ENCODE measurements at regions not wholly inside any gene's neighbourhood (a gene's known extent, or its start where the extent isn't known, plus 50 kb on each side); places are given as distances from the start of the nearest gene placed in this dataset.
"Not testable (repeated sequence)": the region's sequence is repeated elsewhere in the genome, so short reads cannot be mapped to it uniquely, and the experiment has no call there.

- TF ChIP-seq CTCF (IDR thresholded peaks at IDR 0.05; ENCODE audit: low read depth, low read length): no peak
- no peak for DNase-seq
Measured at GRCh38 chr7:68840991-68841390, 757.3 kb upstream of the AUTS2 start.

DNA sequence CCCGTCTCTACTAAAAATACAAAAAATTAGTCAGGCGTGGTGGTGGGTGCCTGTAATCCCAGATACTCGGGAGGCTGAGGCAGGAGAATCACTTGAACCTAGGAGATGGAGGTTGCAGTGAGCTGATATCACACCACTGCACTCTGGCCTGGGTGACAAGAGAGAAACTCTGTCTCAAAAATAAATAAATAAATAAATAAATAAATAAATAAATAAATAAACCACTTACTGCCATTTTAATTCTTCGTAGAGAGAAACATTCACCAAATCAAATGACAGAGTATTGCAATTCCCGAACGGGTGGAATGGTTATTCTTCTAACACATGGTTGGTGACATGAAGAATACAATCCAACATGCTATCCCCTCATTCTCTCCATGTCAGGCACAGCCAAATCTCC, 754.3 kb upstream of the AUTS2 start:
- H3K4me3 ChIP-seq (ENCODE audit: low read depth, low read length); H3K27ac ChIP-seq: not testable (repeated sequence)

More at GRCh38 chr7:68840991-68841390, 757.3 kb upstream of the AUTS2 start:
- Histone ChIP-seq H3K36me3 (no peaks in the 10 kb centered on the region), H3K9me3 (ENCODE audit: severe bottlenecking) (peaks cover 3% of the 10 kb centered on the region), H3K27ac (no peak overlapping the region), H3K4me3 (ENCODE audit: low read depth, low read length) (no peak overlapping the region), H3K27me3 (ENCODE audit: insufficient read depth, low read depth, severe bottlenecking) (no peaks in the 10 kb centered on the region)

GRCh38 chr7:68846811-68847325, 751.4 kb upstream of the AUTS2 start:
- H3K9me3 ChIP-seq (ENCODE audit: severe bottlenecking): peaks cover 3% of the 10 kb centered on the region
- H3K27me3 ChIP-seq (ENCODE audit: insufficient read depth, low read depth, severe bottlenecking): no peaks in the 10 kb centered on the region
- no peak overlapping the region for H3K4me3 ChIP-seq (ENCODE audit: low read depth, low read length)
- no peak for DNase-seq
- H3K36me3 ChIP-seq: no peaks in the 10 kb centered on the region
- TF ChIP-seq CTCF (IDR thresholded peaks at IDR 0.05; ENCODE audit: low read depth, low read length): no peak
- no peak overlapping the region for H3K27ac ChIP-seq

More for the DNA sequence above, 754.3 kb upstream of the AUTS2 start:
- not testable (repeated sequence) for H3K27me3 ChIP-seq (ENCODE audit: insufficient read depth, low read depth, severe bottlenecking); H3K9me3 ChIP-seq (ENCODE audit: severe bottlenecking); DNase-seq; H3K36me3 ChIP-seq

GRCh38 chr7:68853254-68853653, 745.0 kb upstream of the AUTS2 start:
- Histone ChIP-seq H3K27ac (no peak overlapping the region), H3K9me3 (ENCODE audit: severe bottlenecking) (no peaks in the 10 kb centered on the region), H3K4me3 (ENCODE audit: low read depth, low read length) (no peak overlapping the region), H3K27me3 (ENCODE audit: insufficient read depth, low read depth, severe bottlenecking) (no peaks in the 10 kb centered on the region), H3K36me3 (no peaks in the 10 kb centered on the region)
- no peak for TF ChIP-seq CTCF (IDR thresholded peaks at IDR 0.05; ENCODE audit: low read depth, low read length)
- no peak for DNase-seq

DNA sequence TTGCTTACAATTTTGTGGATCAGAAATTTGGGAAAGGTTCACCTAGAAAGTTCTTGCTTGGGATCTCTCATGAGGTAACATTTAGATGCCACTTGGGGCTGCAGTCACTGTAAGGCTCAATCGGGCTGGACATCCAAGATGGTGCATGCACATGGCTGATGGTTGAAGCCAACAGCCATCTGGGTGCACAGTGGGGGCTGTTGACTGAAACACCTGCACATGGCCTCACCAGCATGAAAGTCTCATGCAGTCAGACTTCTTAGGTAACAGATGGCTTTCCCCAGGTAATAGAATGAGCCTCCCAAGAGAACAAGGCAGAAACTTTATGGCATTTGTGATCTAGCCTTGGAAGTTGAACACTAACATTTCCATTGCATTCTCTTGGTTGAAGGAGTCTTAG, 740.7 kb upstream of the AUTS2 start:
- DNase-seq: no peak
- Histone ChIP-seq H3K27me3 (ENCODE audit: insufficient read depth, low read depth, severe bottlenecking) (no peaks in the 10 kb centered on the region), H3K9me3 (ENCODE audit: severe bottlenecking) (no peaks in the 10 kb centered on the region), H3K4me3 (ENCODE audit: low read depth, low read length) (no peak overlapping the region), H3K36me3 (no peaks in the 10 kb centered on the region), H3K27ac (no peak overlapping the region)
- TF ChIP-seq CTCF (IDR thresholded peaks at IDR 0.05; ENCODE audit: low read depth, low read length): no peak

- Histone ChIP-seq H3K27me3 (ENCODE audit: insufficient read depth, low read depth, severe bottlenecking) (no peaks in the 10 kb centered on the region), H3K27ac (no peak overlapping the region), H3K36me3 (no peaks in the 10 kb centered on the region), H3K9me3 (ENCODE audit: severe bottlenecking) (no peaks in the 10 kb centered on the region), H3K4me3 (ENCODE audit: low read depth, low read length) (no peak overlapping the region)
- no peak for DNase-seq
- no peak for TF ChIP-seq CTCF (IDR thresholded peaks at IDR 0.05; ENCODE audit: low read depth, low read length)
Measured at GRCh38 chr7:68858497-68858896, 739.8 kb upstream of the AUTS2 start.
